HG03060 (cell line): ENCODE measurements at regions not wholly inside any gene's neighbourhood (a gene's known extent, or its start where the extent isn't known, plus 50 kb on each side); places are given as distances from the start of the nearest gene placed in this dataset.

Source experiments
- ATAC-seq: cut with Tn5 transposase; IDR thresholded peaks from one replicate; pipeline ENCODE4 v1.9.1; 2021; ENCODE audit warnings: low read depth, moderate number of reproducible peaks; ENCODE audit not compliant: unreplicated experiment

DNA sequence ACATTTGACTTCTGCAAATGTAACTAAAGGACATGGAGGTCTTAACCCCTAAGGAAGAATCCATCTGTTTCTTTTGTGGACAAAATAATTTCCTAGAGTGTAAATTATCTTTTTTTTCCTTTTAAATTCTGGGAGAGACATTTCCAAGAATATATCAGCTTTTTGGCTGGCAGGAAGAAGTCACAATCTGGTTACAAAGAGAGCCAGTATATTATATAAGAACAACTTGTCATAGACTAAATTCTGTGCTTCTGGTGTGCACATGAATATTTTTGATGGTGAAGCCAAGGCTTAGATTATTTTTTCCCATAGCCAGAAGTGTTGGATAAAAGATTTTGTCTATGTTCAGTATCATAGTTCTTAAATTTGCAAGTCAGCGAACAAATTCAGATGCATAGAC, 500.6 kb downstream of the XIRP2 start:
- ATAC-seq: no peak

DNA sequence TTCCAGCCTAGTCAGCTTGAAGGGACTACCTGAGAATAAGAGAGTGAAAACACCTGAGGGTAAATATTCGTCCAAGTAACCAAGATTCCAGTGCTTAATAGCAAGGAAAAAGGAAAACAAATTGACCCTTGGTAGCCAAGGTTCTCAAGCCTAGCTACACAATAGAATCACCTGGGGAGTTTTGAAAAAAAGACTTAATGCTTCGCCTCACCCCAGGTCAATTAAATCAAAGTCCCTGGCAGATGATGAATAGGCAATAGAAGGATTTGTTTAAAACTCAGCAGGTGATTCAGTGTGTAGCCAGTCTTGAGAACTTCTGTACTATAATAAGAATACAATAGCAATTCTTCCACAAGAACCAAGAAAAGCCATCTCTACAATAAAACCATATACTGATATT, 500.2 kb downstream of the XIRP2 start:
- ATAC-seq: no peak

DNA sequence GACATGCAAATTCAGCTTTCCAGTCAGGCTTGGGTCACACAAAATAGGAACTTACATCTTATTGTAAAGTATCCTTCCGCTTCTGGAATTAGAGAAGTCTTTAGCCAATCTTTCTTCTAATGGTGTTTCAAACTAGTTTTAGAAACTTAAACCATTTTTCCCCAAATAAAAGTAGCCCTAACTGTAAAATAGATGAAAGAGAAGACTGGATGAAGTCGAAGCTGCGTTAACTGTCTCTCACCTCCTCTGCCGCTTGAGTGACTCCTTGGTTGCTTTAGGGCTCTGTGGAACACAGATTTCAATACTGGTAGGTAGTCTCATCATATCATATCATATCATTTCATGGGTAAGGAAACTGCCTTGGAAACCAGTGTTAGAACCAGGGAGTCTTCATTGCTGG, 498.4 kb downstream of the XIRP2 start:
- ATAC-seq: no peak

DNA sequence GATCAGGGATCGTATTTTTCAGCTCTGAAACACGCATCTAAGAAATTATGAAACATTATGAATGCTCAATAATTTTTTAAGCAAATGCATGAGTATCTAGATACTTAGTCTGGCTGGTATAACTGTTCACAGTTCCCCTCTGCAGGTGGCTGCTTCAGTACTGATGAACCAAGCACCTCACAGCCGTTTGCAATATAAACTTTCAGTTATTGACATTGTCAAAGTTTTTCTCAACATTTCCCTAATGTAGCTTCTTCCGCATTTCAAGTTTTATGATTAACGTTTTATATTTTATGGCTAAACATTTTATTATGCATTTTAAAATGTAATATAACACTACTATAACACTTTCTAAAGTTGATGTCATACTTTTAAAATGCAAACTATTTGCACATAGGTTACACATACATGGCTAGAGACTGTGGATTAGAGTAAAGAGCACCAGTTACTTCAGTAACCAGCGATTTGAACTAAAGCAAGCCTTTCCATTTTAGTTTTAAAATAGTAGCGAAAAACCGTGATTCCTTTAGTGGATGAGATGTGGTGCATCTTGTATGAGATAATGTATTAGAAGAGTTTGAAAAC, 495.4 kb downstream of the XIRP2 start:
- no peak for ATAC-seq

DNA sequence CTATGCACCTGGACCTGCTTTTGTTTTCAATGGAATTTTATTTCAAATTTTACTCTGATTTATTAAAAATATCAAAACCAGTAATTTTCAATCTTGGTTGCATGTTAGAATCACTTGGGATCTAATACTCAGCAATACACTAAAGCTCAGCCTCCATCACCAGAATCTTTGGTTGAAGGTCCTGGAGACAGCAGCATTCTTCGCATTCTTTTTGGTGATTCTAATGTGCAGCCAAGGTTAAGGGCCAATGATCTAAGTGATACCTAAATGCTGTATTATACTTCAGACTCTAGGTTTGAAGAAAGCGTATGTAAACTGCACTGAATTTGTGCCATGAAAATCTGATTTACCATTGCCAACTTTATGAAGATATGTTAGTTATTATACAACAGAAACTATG, 493.1 kb downstream of the XIRP2 start:
- no peak for ATAC-seq

DNA sequence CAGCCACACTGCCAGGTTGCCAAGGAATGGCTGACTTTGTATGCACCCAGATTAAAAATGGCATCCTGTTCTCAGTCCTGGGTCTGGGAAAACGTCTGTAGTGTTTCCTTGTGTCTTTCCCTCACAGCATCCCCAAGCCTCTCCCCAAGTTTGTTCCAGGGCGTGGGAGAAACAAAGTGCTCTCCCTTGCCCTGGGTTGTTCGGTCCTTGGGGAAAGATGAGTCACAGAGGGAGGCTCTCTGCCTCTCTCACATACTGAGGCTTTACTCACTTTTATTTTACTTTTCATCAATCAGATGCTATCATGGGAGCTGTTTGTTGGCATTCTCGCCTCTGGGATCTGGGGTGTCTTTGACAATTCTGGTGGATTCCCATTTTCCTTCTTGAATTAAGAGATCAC, 492.3 kb downstream of the XIRP2 start:
- ATAC-seq: no peak

DNA sequence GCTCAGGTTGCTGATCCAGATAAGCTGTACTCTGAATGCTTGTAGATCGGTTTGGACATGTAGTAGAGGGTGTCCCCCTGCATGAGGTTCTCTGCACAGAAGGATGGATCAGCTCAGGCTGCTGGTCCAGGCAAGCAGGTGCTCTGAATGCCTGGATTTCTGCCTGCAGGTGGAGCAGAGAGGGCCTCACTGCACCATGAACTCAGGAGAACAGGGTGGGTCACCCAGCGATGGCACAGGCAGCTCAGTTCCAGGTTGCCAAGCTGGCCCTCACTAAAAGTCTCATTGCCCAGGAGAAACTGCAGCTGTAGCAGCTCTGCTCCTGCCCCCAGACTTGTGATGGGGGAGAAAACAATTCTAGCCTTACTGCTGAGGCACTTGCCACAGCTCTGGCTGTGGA, 491.8 kb downstream of the XIRP2 start:
- ATAC-seq: no peak

DNA sequence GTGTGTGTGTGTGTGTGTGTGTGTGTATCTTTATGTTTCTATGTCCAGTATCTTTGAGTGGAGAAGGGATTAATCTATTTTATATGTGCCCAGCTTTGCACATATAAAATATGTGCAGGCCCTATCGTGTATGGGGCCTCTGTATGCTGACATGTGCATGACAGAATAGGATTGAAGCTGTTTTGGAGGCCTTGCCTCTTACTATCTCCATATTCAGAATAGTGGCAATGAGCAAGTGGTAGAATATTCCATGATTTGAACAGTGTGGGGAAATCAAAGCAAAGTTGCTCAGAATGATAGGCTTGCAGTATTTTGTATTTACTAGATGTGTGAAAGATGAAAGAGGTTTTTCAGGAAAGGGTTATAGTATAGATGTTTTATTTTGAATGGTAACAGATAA, 480.8 kb downstream of the XIRP2 start:
- ATAC-seq: no peak

DNA sequence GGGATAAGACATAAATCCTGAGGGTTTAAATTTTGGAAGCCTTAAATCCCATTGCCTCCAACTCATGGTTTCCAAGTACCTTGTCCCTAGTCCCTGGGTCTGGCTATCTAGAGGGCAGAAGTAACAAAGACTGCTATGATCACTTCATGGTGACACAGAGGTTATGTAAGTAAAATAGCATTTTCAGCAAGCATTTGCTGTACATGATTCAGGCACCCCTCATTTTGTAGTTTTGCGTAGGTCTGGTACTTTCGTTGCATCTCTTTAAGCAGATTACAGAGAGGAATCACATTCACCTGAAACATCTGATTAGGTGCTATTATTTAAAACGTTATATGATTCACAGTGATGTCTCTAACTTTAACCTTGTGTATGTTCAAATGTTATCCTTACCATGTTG, 480.1 kb downstream of the XIRP2 start:
- no peak for ATAC-seq

DNA sequence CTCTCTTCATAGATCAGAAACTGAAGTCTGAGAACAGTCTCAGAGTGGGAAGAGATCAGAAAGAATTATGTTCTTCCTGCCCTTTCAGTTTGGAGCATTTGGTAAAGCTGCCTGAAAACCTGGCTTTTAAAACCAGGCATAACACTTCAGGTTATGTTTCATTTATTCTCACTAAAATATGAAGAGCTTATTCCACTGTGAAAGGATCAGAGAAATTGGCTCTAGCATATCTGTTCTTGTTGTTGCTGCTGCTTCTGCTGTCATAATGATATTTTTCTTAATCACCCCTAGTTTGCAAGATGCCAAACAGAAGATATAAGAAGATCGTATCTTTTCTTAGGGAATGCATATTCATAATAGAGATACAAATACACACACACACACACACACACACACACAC, 476.9 kb downstream of the XIRP2 start:
- ATAC-seq: no peak

DNA sequence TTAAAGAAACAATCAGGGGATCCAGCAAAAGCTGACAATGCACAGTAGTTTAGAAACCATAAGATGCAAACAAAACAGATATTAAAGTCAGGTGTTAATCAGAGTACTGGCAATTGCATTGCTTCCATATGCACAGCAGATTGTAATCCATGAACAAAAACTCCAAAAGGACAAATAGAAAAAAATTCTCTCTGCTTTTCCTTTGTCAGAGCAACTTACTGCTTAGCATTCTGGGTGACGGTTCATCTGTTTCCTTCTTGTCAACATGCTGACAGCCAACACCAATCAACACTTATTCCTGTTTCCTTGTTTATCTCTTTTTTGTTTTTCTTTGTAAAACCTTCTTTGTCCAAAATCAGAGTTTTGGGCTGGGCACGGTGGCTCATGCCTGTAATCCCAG, 473.1 kb downstream of the XIRP2 start:
- no peak for ATAC-seq

DNA sequence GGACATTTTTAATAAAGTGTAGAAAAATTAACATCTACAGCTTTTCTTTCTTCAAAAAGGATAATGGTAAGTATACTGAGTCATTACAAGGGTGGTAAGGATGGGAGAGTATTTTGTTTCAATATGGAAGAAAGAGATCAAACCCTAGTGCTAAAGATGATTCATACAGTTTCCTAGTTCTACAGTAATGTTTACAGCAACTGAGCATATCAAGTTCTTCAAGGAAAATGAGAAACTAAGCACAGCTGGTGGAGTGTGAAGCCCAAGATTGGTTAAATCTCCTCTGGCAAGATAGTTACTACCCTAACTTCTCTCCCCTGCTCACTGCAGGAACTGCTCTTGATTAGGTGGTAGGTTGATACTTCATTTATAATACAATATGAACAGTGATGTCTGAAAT, 467.5 kb downstream of the XIRP2 start:
- no peak for ATAC-seq

DNA sequence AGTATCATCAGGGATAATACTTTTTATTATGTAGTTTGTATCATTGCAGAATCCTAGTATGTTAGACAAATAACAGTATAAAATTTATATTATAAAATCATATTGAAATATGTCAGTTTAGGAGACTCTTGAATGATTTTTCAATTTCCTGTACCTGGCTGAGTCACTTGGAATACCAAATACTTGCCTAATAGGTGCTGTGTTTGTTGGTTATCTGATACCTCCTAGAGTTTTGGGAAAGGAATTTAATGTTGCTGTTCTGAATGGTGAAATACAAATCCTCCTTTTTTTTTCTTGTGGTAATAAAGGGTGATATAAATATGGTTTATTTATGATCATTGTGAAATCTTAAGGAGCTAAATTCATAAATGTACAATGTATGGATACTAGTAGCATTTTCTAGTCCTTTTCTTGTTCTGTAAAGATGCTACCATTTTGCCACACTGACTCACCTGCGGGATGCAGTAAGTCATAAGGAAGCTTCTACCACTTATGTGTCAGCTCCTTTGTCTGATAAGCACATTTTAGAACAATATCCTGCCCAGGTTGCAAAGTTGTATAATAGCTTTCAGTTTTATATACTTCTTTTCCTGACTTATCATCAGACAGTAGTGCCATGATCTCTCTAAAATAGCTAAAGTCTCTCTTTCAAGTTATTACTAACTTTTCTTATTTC, 465.5 kb downstream of the XIRP2 start:
- ATAC-seq: no peak

DNA sequence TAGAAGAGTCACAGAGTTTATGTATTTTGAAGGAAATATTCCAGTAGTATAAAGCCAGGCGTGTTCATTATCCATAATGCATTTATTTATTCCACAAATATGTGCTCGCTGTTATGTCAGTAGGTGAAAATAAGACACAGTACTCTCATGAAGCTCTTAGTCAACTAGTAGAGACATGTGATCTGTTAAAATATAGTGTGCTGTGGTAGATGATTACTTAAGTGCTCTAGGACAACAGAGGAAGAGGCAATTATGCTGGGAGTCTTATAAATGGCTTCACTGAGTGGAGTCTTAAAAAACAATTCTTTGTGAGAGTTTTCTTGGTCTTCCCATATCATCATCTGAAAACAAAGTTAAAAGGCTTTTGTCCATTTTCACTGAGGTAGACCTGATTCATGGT, 457.3 kb downstream of the XIRP2 start:
- ATAC-seq: no peak

DNA sequence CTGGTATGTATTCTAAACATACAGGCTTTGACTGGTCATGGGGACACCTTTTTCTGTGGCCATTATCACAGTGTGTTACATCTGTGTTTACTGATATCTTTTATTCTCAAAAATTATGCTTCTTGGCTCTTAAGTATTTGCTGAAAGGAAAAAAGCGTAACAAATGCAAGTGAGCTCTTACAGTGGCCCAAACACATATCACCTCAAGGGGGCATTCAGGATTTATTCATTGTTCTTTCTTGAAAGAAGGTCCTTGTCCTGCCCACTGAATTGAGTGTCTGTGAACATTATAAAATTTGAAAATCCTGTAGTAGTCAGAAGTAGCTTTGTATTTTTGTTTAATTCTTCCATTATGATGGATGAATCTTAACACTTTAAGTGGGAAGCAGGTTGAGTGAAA, 454.5 kb downstream of the XIRP2 start:
- no peak for ATAC-seq

DNA sequence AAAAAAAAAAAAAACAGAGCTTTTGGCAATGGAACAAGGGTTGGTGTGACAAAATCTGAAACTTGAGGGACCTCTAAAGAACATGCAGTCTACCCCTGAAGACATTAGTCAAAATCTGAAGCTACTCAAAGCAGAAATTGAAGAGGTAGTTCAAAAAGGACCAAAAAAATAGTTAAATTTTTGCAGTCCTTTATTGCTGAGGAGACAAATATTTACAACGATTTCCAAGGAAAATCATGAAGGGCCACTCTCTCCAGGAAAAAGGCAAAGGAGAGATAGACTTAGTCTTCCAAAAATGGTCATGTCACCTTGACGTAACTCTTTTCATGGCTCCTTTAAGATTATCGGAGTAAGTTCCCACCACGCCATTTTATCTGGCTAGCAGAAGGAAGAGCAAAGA, 452.0 kb downstream of the XIRP2 start:
- no peak for ATAC-seq

DNA sequence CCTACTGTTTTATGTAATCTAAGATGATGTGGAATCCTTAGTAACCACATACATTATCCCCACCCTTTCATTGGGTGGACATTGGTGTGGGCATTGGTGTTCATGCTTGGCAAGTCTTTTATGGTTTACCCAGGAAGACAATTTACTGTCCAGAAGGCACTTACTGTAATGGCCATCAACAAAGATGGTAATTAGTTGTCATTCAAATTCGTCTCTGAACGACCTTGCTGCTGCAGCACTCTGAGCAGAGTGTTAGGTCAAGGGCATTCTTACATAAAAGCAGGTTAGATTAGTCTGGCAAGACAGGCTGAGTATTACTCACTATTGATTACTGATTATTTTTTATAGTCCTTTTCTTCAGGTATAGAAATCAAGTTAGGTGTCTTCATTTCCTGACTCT, 447.9 kb downstream of the XIRP2 start:
- no peak for ATAC-seq

DNA sequence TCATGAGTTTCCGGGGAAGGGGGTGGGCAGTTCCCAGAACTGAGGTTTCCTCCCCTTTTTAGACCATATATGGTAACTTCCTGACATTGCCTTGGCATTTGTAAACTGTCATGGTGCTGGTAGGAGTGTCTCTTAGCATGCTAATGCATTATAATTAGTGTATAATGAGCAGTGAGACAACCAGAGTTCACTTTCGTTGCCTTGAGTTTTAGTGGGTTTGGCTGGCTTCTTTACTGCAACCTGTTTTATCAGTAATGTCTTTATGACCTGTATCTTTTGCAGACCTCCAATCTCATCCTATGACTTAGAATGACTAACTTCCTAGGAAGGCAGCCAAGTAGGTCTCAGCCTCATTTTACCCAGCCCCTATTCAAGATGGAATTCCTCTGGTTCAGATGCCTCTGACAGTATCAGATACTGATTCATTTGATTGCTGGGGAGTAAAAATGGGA, 447.3 kb downstream of the XIRP2 start:
- ATAC-seq: no peak

DNA sequence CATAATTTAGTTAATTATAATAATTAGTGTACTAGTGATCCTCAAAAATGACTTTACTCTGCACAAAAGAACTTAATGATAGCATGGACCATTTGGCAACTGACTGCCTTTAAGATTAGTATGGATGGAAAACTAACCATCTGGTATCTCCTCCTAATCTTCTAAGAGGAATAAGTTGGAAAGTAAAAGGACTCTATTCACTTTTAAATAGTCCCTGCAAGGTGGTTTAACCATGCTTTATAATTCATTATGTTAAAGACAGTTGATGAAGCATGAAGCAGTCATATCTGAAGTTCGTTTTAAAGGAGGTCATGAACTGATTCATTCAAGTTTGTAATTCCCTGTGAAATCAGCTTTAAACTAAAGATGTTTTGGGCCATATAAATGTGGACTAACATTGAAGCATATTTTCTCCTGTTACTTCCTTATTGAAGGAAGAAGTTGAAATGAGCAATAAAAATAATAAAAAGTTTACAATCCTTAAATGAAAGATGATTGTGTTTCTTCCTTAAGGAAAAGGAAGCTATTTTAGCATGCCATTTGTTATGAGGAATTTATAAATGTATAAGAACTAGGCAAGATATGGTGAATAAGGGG, 446.0 kb downstream of the XIRP2 start:
- ATAC-seq: no peak

DNA sequence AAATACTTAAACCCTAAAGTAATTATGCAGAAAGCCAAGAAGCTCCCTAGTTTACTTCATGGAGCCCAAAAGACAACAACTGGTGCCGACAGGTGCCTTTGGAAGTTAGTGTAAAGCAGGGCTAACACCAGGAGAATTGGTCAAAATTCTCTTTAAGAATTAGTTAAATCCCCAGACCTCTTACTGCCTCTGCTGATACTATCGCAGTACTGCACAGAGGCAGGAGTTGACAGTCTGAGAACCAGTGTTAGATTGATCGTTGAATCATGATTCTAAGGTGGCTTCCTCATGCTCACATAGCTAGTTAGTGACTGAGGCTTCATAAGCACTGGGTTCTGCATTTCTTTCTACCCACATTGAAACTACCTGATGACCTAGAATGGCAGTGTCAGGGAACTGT, 445.0 kb downstream of the XIRP2 start:
- no peak for ATAC-seq

DNA sequence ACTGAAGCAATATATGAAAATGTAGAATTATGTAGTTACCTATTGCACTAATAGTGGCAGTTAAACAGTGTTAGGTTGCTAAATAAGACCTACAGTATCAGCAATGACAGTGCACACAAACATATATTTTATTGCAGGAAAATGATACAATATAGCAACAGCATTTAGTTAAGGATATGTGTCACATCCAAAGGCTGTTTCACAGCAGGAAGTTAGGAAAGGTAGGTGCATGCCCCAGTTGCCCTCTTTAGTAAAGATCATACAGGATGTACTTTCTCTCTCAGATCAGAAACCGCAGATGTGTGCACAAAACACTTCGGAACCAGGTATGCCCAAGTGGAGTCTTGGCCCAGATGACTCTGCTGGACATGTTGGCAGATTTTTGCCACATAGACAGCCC, 444.1 kb downstream of the XIRP2 start:
- no peak for ATAC-seq

DNA sequence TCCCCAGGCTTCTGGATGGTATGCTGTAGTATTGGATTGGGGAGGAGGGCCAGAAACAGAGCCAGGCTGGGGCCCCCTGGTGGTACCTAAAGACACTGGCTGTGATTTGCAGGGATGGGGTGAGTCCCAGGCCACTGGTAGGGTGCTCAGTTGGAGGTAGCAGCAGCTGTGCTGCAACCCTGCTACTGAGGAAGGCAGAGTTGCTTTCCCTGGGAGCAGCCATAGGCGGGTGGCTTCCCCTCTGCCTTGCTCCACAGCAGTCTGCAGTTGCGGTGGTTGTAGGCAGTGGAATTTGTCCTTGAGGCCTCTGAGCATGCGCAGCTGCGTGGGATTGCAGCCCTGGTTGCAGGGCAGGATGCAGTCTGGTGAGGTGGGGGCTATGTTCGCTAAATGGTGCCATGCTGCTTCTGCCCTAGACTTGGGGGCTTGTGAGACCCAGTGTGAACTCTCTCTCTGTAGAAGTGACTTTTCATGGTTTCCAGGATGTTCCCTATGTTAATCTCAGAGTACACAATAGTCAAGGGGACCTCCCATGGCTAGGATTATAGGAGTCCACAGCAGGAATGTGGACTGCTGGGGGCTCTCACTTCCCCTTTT, 443.5 kb downstream of the XIRP2 start:
- ATAC-seq: no peak
